ENCODE measurements at regions not wholly inside any gene's neighbourhood (a gene's known extent, or its start where the extent isn't known, plus 50 kb on each side); places are given as distances from the start of the nearest gene placed in this dataset.

DNA sequence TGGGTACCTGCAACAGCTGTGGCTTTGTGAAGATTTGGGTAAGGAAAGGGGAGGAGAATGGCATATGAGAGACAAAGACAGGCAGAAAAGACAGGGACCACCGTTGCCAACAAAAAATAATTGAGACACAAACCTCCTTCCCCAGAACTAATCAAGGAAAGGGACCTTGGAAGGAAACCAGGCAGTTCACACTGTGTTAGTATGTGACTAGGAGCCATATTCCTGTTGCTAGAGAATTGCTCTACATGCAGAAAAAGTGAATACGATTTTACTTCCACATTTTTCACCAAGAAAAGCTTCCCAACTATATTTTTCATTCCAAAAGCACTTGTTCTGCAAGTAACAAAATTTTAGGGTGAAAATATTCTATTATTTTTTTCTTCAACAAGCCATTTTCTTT, 393.7 kb upstream of the ADAMTS9 start:
- no peak for TF ChIP-seq POLR2AphosphoS5 (IDR thresholded peaks at IDR 0.05)
- TF ChIP-seq CTCF (IDR thresholded peaks at IDR 0.05), result no peak
